ENCODE measurements at regions not wholly inside any gene's neighbourhood (a gene's known extent, or its start where the extent isn't known, plus 50 kb on each side); places are given as distances from the start of the nearest gene placed in this dataset.

DNA sequence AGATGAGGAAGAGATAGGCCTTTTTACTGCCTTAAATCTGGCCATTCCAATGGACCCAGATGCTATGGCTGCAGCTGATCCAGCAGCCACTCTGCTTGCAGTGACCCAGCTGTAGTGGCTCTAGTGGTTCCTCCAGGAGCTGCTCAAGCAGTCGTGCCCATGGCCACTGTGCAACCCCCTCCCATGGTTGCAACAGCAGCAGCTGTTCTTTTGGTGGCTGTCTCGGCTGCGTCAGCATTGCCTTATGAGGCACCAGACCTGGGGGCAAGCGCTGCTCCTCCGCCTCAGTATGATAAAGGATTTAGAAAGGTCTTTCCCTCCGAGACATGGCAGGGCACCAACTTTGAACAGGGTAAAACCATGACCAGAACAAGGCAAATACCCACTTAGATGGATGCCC, 384.9 kb upstream of the DCC start:
- WGBS, 2 experiments (ENCODE audit: extremely low coverage in 1 of 2, insufficient coverage in 1 of 2, insufficient read length in 1 of 2, insufficient replicate concordance in 2 of 2, low coverage in 1 of 2, low lambda C conversion rate in 2 of 2, missing lambda C conversion rate in 1 of 2): 97% methylated on average over 6 of the region's 6 CpGs; no CpG with 5 or more reads in 1 of the 2 experiments
- H3K18ac ChIP-seq (ENCODE audit: extremely low read depth, low read length): no peak overlapping the region
- no peaks in the 10 kb centered on the region for H3K4me1 ChIP-seq (replicated peaks in 1 of 4; ENCODE audit: control insufficient read depth in 3 of 4, insufficient read depth in 4 of 4, low read length in 3 of 4)
- no peak overlapping the region for H2AFZ ChIP-seq (ENCODE audit: low read length)
- no peaks in the 10 kb centered on the region for H3K23me2 ChIP-seq (ENCODE audit: low read depth, low read length)
- H3K23ac ChIP-seq (ENCODE audit: insufficient read length): no peak overlapping the region
- no peaks in the 10 kb centered on the region for H3K36me3 ChIP-seq (ENCODE audit: control insufficient read depth in 2 of 4, insufficient read depth in 4 of 4, low read length in 3 of 4)
- H3K14ac ChIP-seq (ENCODE audit: insufficient read length): no peak overlapping the region
- POLR2A ChIA-PET (ENCODE audit: partially characterized antibody): no interaction called here
- peak overlapping the region; percentile 57; the same call in 1 of the 2 replicates for H4K8ac ChIP-seq (ENCODE audit: extremely low read depth, insufficient read depth, low read length)
- TF ChIP-seq SIRT6 (IDR thresholded peaks at IDR 0.05; ENCODE audit: low read length) (no peak), BACH1 (IDR thresholded peaks at IDR 0.05; ENCODE audit: low read length) (no peak), CTBP2 (IDR thresholded peaks at IDR 0.05; ENCODE audit: borderline replicate concordance, insufficient read depth, insufficient read length, low read length) (no peak), BCL11A (IDR thresholded peaks at IDR 0.05; ENCODE audit: low read depth in 2 of 2, low read length in 2 of 2) (no peak), CREB1 (IDR thresholded peaks at IDR 0.05) (no peak), CBX5 (IDR thresholded peaks at IDR 0.05; ENCODE audit: low read depth, low read length) (no peak), TAF1 (IDR thresholded peaks at IDR 0.05; ENCODE audit: low read depth, low read length) (no peak), GABPA (IDR thresholded peaks at IDR 0.05; ENCODE audit: borderline replicate concordance, insufficient read depth, low read length) (no peak), TCF12 (IDR thresholded peaks at IDR 0.05; ENCODE audit: low read depth, low read length) (no peak), KDM1A (IDR thresholded peaks at IDR 0.05; ENCODE audit: borderline replicate concordance, low read length) (no peak)
- FAIRE-seq: no peak
- no peak overlapping the region for H4K91ac ChIP-seq (replicated peaks; ENCODE audit: insufficient read length, low read length)
- H3K9ac ChIP-seq (replicated peaks in 1 of 4; ENCODE audit: extremely low read depth in 1 of 4, low read depth in 3 of 4, low read length in 3 of 4): no peak overlapping the region
- H3K79me1 ChIP-seq (ENCODE audit: low read depth, low read length): no peaks in the 10 kb centered on the region
- no peak overlapping the region for H4K5ac ChIP-seq (ENCODE audit: insufficient read length, low read depth, low read length)
- no peak overlapping the region for H2AK5ac ChIP-seq (ENCODE audit: low read depth, low read length)
- no peak for DNase-seq (ENCODE audit: low read depth in 1 of 2, low spot score in 2 of 2)
- no peak overlapping the region for H3K4me2 ChIP-seq (ENCODE audit: insufficient read depth in 1 of 2, low read depth in 2 of 2, low read length in 2 of 2)
- H3K27ac ChIP-seq (ENCODE audit: low read depth, low read length): no peak overlapping the region
- H3K4me3 ChIP-seq (ENCODE audit: extremely low read depth in 1 of 4, insufficient read depth in 2 of 4, low read depth in 3 of 4, low read length in 4 of 4): no peak overlapping the region
- no peak overlapping the region for H3K4ac ChIP-seq (replicated peaks; ENCODE audit: insufficient read length, low read depth, low read length)
- no peak overlapping the region for H2BK15ac ChIP-seq (ENCODE audit: low read length)
- no peak overlapping the region for H2BK120ac ChIP-seq (replicated peaks; ENCODE audit: low read depth, low read length)
- 0 out of 4 replicates have a peak, but pooled peaks cover 0 to 2% of the 10 kb centered on the region in 2 experiments for H3K9me3 ChIP-seq (ENCODE audit: insufficient read depth in 2 of 2, low read depth in 1 of 2, low read length in 1 of 2)
- no peaks in the 10 kb centered on the region for H3K27me3 ChIP-seq (replicated peaks in 1 of 4; ENCODE audit: control insufficient read depth in 3 of 4, extremely low read depth in 1 of 4, insufficient read depth in 3 of 4, low read length in 3 of 4)
- no peak overlapping the region for H3K56ac ChIP-seq (replicated peaks; ENCODE audit: insufficient read length, low read depth, low read length)
- no peak overlapping the region for H2BK20ac ChIP-seq (ENCODE audit: low read length)
- CTCF ChIA-PET (ENCODE audit: partially characterized antibody): no interaction called here
- no peak overlapping the region for H2BK5ac ChIP-seq (ENCODE audit: low read depth, low read length)
- no peak overlapping the region for H2BK12ac ChIP-seq (ENCODE audit: low read depth, low read length)
- H3K79me2 ChIP-seq (ENCODE audit: control insufficient read depth in 1 of 2, insufficient read depth in 2 of 2, low read length in 2 of 2): no peaks in the 10 kb centered on the region
- no peaks in the 10 kb centered on the region for H4K20me1 ChIP-seq (replicated peaks in 1 of 2; ENCODE audit: control insufficient read depth in 1 of 2, insufficient read depth in 2 of 2, low read length in 2 of 2)
